Lower lobe of right lung (tissue), 2 donors: ENCODE measurements at regions not wholly inside any gene's neighbourhood (a gene's known extent, or its start where the extent isn't known, plus 50 kb on each side); places are given as distances from the start of the nearest gene placed in this dataset.

Source experiments
- ATAC-seq, 2 donors: fragments of 200-7000 bp; cut with Tn5 transposase; one replicate each; pipeline ENCODE4 v1.9.1; 2020 to 2022; ENCODE audit warnings: mild to moderate bottlenecking in 2 of 2, moderate library complexity in 2 of 2
- DNase-seq: peaks from one replicate; pipeline ENCODE4 v3.0.0-alpha.2; 2020
- H3K27ac ChIP-seq: fragments of 200-600 bp; one replicate; pipeline ENCODE4 v1.8.0; 2022
- H3K27me3 ChIP-seq: fragments of 200-600 bp; one replicate; pipeline ENCODE4 v1.8.0; 2022; ENCODE audit warnings: low read depth
- H3K36me3 ChIP-seq: fragments of 200-600 bp; one replicate; pipeline ENCODE4 v1.8.0; 2022; ENCODE audit warnings: mild to moderate bottlenecking
- H3K4me1 ChIP-seq: fragments of 200-600 bp; one replicate; pipeline ENCODE4 v1.8.0; 2022
- H3K4me3 ChIP-seq: fragments of 200-600 bp; one replicate; pipeline ENCODE4 v1.8.0; 2022; ENCODE audit warnings: mild to moderate bottlenecking
- H3K9me3 ChIP-seq: fragments of 200-600 bp; one replicate; pipeline ENCODE4 v1.8.0; 2022
- intact Hi-C: fragments of 100-400 bp; cut with DNase I; formaldehyde crosslinking; loops from one replicate; pipeline ENCODE4 v1.11.0; 2022
- TF ChIP-seq, protein P1 (sequence below): fragments of 200-600 bp; IDR thresholded peaks from one replicate; pipeline ENCODE4 v1.8.0; 2022; ENCODE audit warnings: antibody characterized with exemption, mild to moderate bottlenecking
- donor health status: DM: no; HTN: yes; CAD: no; lungs with severe emphysema.

DNA sequence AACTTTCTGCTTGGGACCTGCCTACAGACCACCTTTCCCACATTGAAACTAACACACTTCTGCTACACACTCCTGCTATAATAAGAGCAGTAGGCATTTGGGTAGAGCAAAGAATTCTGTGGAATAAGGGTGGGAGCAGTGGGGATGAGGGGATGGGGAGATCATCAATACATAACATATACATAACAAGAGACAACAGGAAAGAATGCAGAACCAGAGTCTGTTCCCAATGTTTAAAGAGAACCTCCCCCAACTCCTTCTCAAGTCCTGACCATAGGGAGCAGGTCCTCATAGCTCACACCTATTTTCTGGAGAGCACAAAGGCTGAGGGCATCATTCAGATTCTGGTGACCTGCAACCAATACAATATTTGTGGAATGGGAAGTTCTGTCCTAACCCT lies 121.6 kb upstream of the BARHL2 start:
- H3K4me1 ChIP-seq, result peaks cover 21% of the 10 kb centered on the region
- no peak overlapping the region for H3K27ac ChIP-seq
- peaks cover 76% of the 10 kb centered on the region for H3K27me3 ChIP-seq
- H3K4me3 ChIP-seq, result no peak overlapping the region
- DNase-seq, result no peak
- no peaks in the 10 kb centered on the region for H3K36me3 ChIP-seq
- no peaks in the 10 kb centered on the region for H3K9me3 ChIP-seq
- TF ChIP-seq, protein P1, sequence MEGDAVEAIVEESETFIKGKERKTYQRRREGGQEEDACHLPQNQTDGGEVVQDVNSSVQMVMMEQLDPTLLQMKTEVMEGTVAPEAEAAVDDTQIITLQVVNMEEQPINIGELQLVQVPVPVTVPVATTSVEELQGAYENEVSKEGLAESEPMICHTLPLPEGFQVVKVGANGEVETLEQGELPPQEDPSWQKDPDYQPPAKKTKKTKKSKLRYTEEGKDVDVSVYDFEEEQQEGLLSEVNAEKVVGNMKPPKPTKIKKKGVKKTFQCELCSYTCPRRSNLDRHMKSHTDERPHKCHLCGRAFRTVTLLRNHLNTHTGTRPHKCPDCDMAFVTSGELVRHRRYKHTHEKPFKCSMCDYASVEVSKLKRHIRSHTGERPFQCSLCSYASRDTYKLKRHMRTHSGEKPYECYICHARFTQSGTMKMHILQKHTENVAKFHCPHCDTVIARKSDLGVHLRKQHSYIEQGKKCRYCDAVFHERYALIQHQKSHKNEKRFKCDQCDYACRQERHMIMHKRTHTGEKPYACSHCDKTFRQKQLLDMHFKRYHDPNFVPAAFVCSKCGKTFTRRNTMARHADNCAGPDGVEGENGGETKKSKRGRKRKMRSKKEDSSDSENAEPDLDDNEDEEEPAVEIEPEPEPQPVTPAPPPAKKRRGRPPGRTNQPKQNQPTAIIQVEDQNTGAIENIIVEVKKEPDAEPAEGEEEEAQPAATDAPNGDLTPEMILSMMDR, result no peak
- intact Hi-C loops, result no loop called here
- no peak for ATAC-seq

DNA sequence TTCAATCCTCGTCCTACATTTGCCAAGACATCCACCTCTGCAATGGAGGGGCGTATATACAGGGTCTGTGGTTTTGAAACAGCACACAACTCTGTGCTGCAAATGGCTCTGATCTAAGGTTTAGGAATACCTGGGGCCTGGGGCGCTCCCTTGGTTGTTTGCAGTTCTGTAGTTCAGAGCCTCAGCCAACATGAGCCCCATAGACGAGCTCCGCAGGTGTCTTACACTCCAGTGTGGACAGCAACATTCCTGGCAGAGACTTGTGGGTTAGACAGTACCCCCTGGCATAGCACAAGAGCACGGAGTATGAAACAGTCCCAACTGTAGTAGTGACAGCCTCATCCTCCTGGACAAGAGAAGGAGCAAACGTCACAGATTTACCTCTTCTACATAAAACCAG lies 120.3 kb upstream of the BARHL2 start:
- H3K36me3 ChIP-seq, result no peaks in the 10 kb centered on the region
- H3K9me3 ChIP-seq, result no peaks in the 10 kb centered on the region
- peaks cover 21% of the 10 kb centered on the region for H3K4me1 ChIP-seq
- TF ChIP-seq, protein P1, result no peak
- H3K27ac ChIP-seq, result no peak overlapping the region
- DNase-seq, result no peak
- intact Hi-C loops, result no loop called here
- no peak for ATAC-seq
- peaks cover 89% of the 10 kb centered on the region for H3K27me3 ChIP-seq
- no peak overlapping the region for H3K4me3 ChIP-seq

GRCh38 chr1:90836345-90836679 lies 119.2 kb upstream of the BARHL2 start:
- Histone ChIP-seq H3K9me3 (no peaks in the 10 kb centered on the region), H3K4me3 (peak overlapping the region; percentile 43), H3K27me3 (peaks cover 93% of the 10 kb centered on the region), H3K27ac (no peak overlapping the region), H3K4me1 (peaks cover 21% of the 10 kb centered on the region), H3K36me3 (no peaks in the 10 kb centered on the region)
- intact Hi-C loops, result no loop called here
- ATAC-seq, result peak; percentile 9 to 13
- TF ChIP-seq, protein P1, result no peak
- DNase-seq, result no peak

- peak overlapping the region; percentile 43 for H3K4me3 ChIP-seq
- H3K4me1 ChIP-seq, result peaks cover 21% of the 10 kb centered on the region
- intact Hi-C loops, result no loop called here
- DNase-seq, result no peak
- peak; percentile 60 to 63 for ATAC-seq
- no peak overlapping the region for H3K27ac ChIP-seq
- TF ChIP-seq, protein P1, result no peak
- peaks cover 93% of the 10 kb centered on the region for H3K27me3 ChIP-seq
- no peaks in the 10 kb centered on the region for H3K36me3 ChIP-seq
- no peaks in the 10 kb centered on the region for H3K9me3 ChIP-seq
Measured at GRCh38 chr1:90835661-90836344, 118.7 kb upstream of the BARHL2 start.

DNA sequence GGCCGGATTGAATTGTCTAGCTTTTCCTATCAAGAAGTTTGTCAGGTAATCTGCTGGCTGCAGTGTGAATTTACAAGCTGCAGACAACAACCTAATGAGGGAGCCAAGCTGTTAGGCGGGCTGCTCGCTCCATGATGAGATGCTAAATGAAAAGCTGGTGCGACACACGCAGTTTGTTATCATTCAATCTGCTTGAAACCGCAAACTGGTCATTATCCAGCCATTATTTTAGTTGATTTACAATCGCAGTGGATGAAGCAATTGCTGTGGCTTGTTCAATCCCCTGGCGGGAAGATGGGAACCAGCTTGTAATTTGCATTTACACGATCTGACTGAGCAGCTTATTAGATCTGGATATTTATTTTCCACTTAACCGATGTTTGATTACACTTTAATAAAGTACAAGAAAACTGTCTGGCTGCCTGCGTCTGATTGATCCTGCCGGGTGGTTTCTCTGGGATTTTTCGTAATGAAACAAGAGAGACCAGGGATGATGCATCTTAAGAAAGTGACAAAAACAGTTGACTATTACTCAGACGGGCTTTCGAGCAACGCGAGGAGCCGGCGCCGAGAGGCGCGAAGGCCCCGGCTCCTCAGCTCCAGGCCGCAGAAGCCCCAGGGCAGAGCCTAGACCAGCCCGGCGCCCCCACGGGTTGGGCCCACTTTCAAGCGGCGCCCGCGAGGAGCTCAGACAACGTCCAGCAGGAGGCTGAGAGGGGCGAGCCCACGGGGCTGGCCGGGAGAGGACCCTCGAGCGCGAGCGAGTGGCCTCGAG lies 118.0 kb upstream of the BARHL2 start:
- ATAC-seq (peak; percentile 51 to 61), DNase-seq (no peak)
- no peaks in the 10 kb centered on the region for H3K9me3 ChIP-seq
- H3K4me3 ChIP-seq, result peak overlapping the region; percentile 43
- peaks cover 87% of the 10 kb centered on the region for H3K27me3 ChIP-seq
- TF ChIP-seq, protein P1, result no peak
- no peaks in the 10 kb centered on the region for H3K36me3 ChIP-seq
- no peak overlapping the region for H3K27ac ChIP-seq
- H3K4me1 ChIP-seq, result peaks cover 21% of the 10 kb centered on the region
- intact Hi-C loops, result no loop called here
